ENCODE measurements at regions not wholly inside any gene's neighbourhood (a gene's known extent, or its start where the extent isn't known, plus 50 kb on each side); places are given as distances from the start of the nearest gene placed in this dataset.

GRCh38 chrX:10042055-10042454, 74.9 kb downstream of the CLDN34 start:
- TF ChIP-seq CTCF (conservative IDR thresholded peaks at IDR 0.05; ENCODE audit: low read depth, low read length) = no peak
- TF ChIP-seq BHLHE40 (IDR thresholded peaks at IDR 0.05; ENCODE audit: low read depth, low read length) = no peak
- no peak for TF ChIP-seq MXI1 (IDR thresholded peaks at IDR 0.05; ENCODE audit: borderline replicate concordance, low read depth, low read length)
- TF ChIP-seq ELK1 (IDR thresholded peaks at IDR 0.05; ENCODE audit: borderline replicate concordance, low read depth, low read length) = no peak
- no peak for TF ChIP-seq CEBPB (IDR thresholded peaks at IDR 0.05; ENCODE audit: low read depth, low read length)
- no peak for TF ChIP-seq MAZ (IDR thresholded peaks at IDR 0.05; ENCODE audit: borderline replicate concordance, low read depth, low read length)
- no peak for TF ChIP-seq POLR2A (IDR thresholded peaks at IDR 0.05; ENCODE audit: low read depth, low read length)
- no peak for TF ChIP-seq USF2 (IDR thresholded peaks at IDR 0.05; ENCODE audit: low read depth, low read length)
- TF ChIP-seq CHD1 (IDR thresholded peaks at IDR 0.05; ENCODE audit: low read depth, low read length) = no peak
- TF ChIP-seq RAD21 (IDR thresholded peaks at IDR 0.05; ENCODE audit: low read length) = no peak
- TF ChIP-seq MAFK (IDR thresholded peaks at IDR 0.05; ENCODE audit: low read depth, low read length) = no peak
- no peak for TF ChIP-seq SMC3 (IDR thresholded peaks at IDR 0.05; ENCODE audit: low read depth, low read length)

All from IMR-90 (cell line).